Endometrium (tissue), 2 donors: ENCODE measurements at regions not wholly inside any gene's neighbourhood (a gene's known extent, or its start where the extent isn't known, plus 50 kb on each side); places are given as distances from the start of the nearest gene placed in this dataset.

ENCODE experiments used
- FAIRE-seq: peaks from 2 replicates; lab custom pipeline; 2012; peaks lifted over from hg19 to GRCh38; lab: Jason Lieb, UNC
- donor health status: control.
- donor health status: control.

GRCh38 chr6:47932575-47932974 is 150.7 kb downstream of the OPN5 start:
- no peak for FAIRE-seq

DNA sequence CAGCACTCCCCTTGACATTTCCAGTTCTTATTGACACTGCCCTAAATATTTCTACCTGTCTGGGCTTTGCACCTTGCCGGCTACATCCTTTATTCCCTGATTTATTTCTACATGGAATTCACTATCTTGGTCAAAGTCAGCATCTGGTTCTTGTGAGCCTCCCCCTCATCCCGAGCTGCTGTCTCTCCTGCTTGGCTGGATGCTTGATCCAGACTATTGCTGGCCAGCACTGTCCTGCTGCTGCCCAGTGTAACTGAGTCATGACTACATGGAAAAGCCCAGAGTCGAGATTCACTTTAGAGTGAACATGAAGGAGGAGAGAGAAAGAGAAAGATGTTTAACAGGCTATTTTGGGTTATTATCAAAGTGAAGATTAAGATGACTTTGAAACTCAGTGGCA is 142.2 kb downstream of the OPN5 start:
- no peak for FAIRE-seq

DNA sequence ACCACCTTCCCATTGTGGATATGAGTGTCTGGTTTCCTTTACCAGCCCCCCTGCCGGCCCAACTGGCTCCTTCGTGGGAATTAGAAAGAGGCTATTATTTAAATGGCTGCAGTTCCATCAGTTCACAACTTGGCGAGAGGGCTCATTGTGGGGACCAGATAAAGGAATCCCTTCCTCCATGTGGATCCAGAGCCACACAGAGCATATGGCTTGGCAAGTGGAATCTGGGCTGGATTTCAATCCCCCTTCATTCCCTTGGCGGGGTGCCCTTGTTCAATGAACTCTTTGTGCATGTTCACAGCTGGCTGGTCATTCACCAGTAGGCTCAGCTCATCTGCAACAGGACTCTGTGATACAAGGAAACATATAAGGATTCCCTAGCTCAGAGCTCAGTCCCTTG is 140.6 kb downstream of the OPN5 start:
- FAIRE-seq: no peak

GRCh38 chr6:47919875-47920274 is 138.0 kb downstream of the OPN5 start:
- no peak for FAIRE-seq

DNA sequence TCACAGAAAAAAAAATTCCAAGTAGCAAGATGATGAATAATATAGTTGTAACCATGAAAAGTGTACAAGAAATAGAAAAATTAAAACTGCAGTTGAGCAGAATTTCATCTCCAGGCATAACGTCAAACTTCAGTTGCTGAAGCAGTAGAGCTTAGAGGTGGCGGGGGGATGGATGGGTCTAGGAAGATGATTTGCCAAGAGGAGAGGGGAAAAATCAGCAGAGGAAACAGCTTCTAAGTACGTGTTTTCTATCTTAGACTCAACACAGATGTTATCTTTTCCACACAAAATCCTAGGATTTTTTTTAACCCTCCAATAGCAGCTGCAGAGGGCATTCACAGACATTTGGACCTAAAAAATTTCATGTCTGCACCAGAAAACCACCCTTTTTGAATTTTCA is 136.0 kb downstream of the OPN5 start:
- no peak for FAIRE-seq

GRCh38 chr6:47917202-47917601 is 135.4 kb downstream of the OPN5 start:
- FAIRE-seq: no peak

GRCh38 chr6:47915017-47915416 is 133.2 kb downstream of the OPN5 start:
- FAIRE-seq: no peak

DNA sequence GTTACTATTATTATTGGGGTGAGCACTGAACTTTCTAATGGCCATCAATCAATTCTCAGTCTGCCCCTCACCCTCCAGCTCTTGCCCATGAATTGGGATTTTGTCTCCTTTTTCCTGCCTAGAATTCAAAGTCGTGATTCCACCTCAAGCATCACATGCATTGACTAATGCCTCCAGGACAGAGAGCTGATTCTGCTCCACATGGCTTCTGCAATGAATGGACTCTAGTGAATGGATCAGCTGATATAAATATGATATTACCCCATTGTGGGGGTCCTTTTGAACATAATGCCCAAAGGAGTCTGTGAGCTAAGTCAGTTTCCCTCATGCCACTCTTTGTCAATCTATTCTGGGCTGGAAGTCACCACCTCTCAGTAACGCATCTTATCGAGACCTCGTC is 126.4 kb downstream of the OPN5 start:
- no peak for FAIRE-seq

GRCh38 chr6:47905717-47906116 is 123.9 kb downstream of the OPN5 start:
- no peak for FAIRE-seq

DNA sequence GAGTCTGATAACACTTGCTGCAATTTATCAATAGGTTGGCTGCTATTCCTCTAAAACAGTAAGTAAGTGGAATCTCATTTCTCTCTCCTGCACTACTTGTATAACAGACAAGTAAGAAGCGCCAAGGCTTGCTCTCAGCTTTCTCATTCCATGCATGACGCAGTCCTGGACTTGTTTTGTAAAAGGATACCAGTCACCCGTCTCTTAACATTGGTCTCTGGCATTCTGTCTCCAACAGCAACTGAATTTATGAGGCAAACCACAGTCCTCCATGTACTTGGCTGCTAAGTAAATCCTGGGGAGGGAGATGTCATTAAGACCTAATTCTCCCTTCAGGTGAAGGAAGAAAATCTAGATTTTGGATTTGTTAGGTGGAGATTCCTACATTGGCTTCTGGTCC is 115.4 kb downstream of the OPN5 start:
- no peak for FAIRE-seq

DNA sequence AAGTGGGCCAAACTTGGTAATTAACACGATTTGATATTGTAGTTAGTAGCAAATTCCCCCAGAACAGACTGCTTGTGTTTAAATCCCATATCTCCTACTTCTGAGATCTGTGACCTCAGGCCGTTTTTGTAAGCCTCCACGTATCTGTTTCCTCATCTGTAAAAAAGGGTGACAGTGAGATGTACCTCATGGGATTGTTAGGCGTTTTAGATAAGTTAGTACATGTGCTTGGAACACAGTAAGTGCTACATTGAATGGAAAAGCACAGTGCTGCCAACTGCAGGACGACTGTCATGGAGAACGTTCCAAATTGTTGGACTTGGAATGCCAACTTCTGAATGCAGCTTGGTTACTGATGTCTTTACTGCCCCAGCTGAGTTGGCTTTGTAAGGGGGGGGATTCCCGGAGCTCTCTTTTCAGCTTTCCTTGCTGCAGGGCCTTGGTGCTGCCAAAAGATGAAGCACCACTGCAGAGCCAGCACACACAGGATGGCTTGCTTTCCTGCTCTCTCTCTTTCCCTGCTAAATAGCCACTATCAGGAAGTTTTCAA is 108.6 kb downstream of the OPN5 start:
- FAIRE-seq: no peak

DNA sequence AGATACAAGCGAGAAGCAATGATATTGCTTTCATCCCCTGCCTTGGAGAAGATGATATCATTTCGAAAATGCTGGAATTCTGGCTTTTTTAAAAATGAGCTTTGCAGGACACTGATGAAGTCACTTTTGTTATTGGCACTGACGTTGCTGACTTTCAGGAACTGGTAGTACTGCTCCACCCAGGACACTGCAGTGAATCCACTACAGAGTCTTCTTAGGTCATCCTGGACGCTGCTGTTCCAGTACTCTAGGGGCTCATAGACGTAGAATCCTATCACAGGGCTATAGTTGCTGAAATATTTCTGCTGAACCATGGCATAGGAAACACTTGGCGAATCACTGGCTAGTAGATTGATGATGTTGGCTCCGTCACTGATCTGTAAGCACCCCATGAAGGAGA is 97.2 kb downstream of the OPN5 start:
- FAIRE-seq: no peak
